ENCODE measurements at regions not wholly inside any gene's neighbourhood (a gene's known extent, or its start where the extent isn't known, plus 50 kb on each side); places are given as distances from the start of the nearest gene placed in this dataset.

- DNase-seq: no peak
These were observed 51.0 kb upstream of the EGFLAM start for GRCh38 chr5:38207343-38207742.

GRCh38 chr5:38202741-38203140, 55.6 kb upstream of the EGFLAM start:
- DNase-seq: no peak

GRCh38 chr5:38200872-38201557, 57.3 kb upstream of the EGFLAM start:
- DNase-seq: no peak

GRCh38 chr5:38197118-38197517, 61.2 kb upstream of the EGFLAM start:
- DNase-seq: no peak

DNA sequence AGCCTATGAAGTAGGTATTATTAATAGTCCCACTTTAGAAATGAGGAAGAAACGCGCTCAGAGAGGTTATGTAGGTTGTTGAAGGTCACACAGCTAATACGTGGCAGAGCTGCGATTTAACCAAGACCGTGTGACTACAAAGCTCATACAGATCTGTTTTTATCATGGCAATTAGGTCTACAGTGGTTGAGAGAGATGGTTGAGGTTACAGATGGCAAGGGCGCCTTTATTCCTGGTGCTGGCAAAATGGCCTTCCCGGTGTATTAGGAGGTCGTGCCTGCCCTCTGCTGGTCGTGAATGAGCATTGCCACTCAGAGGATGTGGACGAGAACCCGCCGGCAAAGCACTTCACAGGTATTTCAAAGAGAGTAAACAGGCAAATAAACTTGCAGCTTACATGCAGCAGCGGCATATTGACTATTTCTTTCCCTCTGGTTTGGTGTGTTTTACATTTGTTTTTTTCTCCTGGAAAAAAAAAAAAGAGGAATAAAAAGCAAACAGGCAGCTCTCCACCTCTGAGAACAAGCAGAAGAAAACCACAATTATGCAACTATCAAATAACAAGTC, 65.3 kb upstream of the EGFLAM start:
- peak; percentile 61 for DNase-seq

DNA sequence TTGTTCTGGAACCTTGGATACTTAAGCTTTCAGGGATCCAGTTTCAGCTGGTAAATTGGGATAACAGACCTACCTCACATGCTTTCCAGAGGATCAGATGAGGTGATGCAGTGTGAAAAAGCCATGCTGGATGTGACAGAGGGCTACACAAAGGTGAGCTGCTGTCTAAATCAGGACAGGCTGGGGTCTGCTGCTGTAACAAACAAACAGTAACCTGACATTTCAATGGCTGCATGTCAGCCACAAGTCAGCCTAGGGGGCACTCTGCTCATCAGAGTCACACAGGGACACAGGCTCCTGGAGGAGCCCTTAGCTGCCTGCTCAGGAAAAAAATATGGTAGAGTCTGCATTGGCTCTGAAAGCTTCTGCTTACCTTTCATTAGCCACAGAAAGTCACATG, 66.7 kb upstream of the EGFLAM start:
- DNase-seq: no peak

- no peak for DNase-seq
These were observed 68.2 kb upstream of the EGFLAM start for GRCh38 chr5:38190111-38190510.

GRCh38 chr5:38189081-38189504, 69.3 kb upstream of the EGFLAM start:
- DNase-seq: no peak

DNA sequence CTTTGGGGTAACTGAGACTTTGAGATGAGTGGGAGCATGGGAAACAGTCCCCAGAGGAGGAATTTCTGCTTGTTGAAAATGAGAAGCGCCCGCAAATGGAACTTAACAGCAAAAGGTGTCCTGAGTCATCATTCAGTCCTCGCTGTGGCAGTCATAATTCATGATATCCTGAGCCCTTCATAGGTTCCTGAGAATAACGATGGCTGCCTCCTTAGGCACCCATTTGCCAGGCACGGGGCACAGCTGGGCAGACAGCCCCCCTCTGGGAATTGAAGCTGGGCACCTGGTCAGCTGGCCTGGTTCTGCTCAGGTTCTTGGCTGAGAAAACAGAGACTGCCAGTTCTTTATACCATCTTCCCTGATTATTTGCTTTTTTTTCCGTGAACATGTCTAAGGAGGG, 69.8 kb upstream of the EGFLAM start:
- no peak for DNase-seq

- DNase-seq: no peak
These were observed 70.8 kb upstream of the EGFLAM start for GRCh38 chr5:38187532-38187931.

DNA sequence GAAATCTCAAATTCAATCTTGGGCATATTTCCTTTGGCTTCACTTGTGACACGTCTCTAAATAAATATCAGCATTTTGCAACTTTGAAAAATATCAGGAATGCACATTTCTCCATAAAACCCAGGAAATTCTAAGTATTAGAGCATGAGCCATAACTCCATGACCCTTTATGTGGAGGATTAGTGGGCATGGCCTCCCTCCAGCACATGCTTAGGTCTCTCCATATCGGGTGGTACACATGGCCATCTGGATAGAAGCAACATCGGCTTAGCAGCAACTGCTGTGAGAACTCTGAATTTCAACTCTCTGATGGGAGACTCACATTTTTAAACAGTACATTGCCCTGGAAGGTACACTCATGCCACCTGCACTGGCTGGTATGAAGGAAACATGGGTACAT, 73.7 kb upstream of the EGFLAM start:
- DNase-seq: no peak

- DNase-seq: no peak
These were observed 75.4 kb upstream of the EGFLAM start for GRCh38 chr5:38182991-38183390.

DNA sequence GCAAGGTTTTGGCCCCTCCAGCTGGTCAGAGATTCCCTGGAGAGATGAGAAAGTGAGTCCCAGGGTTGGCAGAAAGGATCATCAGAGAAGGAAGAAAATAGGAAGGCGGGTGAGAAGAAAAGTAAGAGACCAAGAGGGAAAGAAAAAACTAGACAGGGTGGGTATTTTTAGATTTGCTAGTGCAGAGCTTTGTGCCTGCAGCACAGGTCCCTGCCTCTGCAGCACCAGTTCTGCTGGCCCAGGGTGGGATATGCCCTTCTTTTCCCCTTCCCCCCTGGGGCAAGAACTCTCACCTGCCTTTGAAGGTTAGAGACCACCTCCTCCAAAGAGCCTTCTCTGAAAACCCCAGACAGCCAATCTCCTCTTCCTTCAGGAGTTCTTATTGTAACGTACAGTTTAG, 90.3 kb upstream of the EGFLAM start:
- DNase-seq: no peak

- no peak for DNase-seq
These were observed 90.8 kb upstream of the EGFLAM start for GRCh38 chr5:38167562-38167996.

- no peak for DNase-seq
These were observed 91.5 kb upstream of the EGFLAM start for GRCh38 chr5:38166832-38167231.

- DNase-seq: no peak
These were observed 92.9 kb upstream of the EGFLAM start for GRCh38 chr5:38165435-38165834.

DNA sequence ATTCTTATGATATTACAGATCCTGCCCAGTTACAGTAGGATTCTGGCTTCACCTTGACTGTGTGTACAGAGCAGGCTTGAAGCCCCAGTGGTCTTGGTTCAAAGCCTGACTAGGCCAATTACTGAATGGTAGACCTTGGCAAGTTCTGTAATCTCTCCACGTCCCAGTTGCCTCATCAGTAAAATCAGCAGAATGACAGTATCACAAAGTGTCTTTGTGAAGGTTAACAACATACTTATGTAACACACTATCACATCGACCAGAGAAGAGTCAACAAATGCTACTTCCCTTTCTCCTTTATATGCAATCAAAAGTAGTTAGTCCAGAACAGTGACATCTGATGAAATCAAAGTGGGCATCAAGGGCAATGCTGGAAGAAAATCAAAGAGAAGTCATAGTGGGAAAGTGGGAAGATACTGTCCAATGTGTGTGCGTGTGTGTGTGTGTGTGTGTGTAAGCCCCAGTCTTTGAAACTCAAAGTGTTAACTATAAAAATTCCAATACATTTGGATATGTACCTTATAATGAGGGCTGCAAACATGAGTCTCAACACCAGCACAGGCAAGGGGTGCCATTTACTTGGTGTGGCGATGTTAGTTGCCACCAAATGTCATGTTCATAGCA, 93.5 kb upstream of the EGFLAM start:
- no peak for DNase-seq

DNA sequence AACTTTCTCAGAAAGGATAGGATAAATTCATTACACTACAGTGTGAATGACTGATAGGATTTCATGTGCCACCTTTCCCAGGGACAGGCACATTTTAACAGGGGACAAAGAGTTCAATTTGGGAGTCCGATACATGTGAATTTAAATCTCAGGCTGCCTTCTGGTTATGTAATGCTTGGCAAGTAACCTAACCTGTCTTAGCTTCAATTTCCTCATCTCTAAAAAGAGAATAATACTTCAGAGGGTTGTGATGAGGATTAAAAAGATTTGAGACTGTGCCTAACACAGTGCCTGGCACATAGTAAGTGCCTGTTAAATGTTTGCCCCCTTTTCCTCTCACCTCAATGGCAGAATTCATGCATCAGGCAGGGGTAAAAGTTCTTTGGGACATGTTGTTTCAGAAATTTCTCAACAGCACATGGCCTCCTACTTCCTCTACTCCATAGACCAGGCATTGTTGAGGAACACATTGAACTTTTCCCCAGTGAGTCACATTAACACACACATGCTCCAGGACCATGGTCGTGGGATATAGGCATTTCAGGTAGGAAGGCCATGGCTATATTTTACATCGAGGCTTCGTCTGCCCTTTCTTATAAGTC, 94.6 kb upstream of the EGFLAM start:
- no peak for DNase-seq

- DNase-seq: no peak
These were observed 95.7 kb upstream of the EGFLAM start for GRCh38 chr5:38162625-38163024.

GRCh38 chr5:38157024-38157423, 101.3 kb upstream of the EGFLAM start:
- DNase-seq: no peak

DNA sequence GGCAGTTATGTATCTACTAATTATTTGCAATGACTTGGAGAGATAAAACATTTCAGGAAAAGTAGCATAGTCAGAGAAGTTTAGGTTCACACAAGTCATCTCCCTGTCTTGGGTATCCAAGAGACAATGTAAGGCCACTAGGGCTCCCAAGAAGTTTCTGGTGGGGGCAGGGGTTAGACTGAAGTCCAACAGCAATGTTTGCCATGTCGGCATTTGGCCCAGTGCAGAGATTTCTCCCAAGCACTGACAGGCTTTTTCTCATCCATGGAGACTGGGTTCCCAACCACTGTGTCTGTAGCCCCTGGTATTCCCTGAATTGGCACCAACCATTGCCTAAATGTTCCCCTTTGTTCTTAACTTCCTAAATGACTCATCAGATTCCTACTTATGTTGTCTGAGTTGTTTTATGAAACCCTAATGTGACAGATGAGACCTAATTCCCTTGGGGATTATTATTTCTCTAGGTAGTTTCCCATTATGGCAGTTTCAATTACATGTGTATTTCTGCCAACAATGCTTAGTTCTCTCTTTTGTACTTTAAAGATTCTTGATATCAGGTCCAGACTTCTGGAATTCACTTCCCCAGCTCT, 103.6 kb upstream of the EGFLAM start:
- peak; percentile 6 for DNase-seq

DNA sequence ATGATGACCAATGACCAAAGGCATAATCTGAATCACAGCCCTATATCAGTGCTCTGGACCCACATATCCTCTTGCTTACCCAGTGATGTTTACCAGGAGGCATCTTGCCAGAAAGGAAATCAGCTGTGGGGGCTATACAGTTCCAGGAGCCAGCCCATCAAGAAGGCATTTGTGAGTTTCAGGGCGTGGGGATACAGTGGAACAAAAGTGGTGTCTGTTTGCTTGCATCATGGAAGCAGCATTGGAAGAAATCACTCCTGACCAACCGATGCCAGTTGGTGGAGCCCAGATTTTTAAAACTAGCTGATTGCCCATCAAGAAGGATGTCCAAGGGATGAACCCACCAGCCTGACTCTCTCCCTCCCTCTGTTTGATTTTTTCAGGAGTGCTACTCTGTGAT, 106.5 kb upstream of the EGFLAM start:
- DNase-seq: peak; percentile 7

GRCh38 chr5:38149815-38150195, 108.6 kb upstream of the EGFLAM start:
- DNase-seq: no peak

Data from fibroblast of skin of right biceps (primary cell).